Mammary epithelial cell (primary cell): ENCODE measurements at regions not wholly inside any gene's neighbourhood (a gene's known extent, or its start where the extent isn't known, plus 50 kb on each side); places are given as distances from the start of the nearest gene placed in this dataset.

ENCODE experiments used
- CTCF ChIP-seq, 2 donors: IDR thresholded peaks in 1 of 2; conservative IDR thresholded peaks in 1 of 2; 2 replicates each; pipeline ENCODE4 v1.5.1; 2011 to 2012; ENCODE audit warnings: inconsistent platforms in 2 of 2, low read length in 2 of 2, mild to moderate bottlenecking in 2 of 2, control low read depth in 1 of 2, low read depth in 1 of 2; ENCODE audit not compliant: insufficient read depth in 1 of 2; ENCODE audit errors: extremely low read depth in 1 of 2
- EZH2 ChIP-seq: IDR thresholded peaks from 2 replicates; pipeline ENCODE4 v1.6.1; 2012; ENCODE audit warnings: low read length, inconsistent platforms, borderline replicate concordance

GRCh38 chr18:56509656-56510055, 128.7 kb downstream of the TXNL1 start:
- TF ChIP-seq CTCF (conservative IDR thresholded peaks at IDR 0.05 in 1 of 2, IDR thresholded peaks at IDR 0.05 in 1 of 2; ENCODE audit: extremely low read depth in 1 of 2, insufficient read depth in 1 of 2, low read depth in 1 of 2, low read length in 2 of 2) (no peak), EZH2 (no peak)
